ENCODE measurements at regions not wholly inside any gene's neighbourhood (a gene's known extent, or its start where the extent isn't known, plus 50 kb on each side); places are given as distances from the start of the nearest gene placed in this dataset.
A peak's percentile ranks its signal among the peaks of the same experiment; 100 is the strongest.

DNA sequence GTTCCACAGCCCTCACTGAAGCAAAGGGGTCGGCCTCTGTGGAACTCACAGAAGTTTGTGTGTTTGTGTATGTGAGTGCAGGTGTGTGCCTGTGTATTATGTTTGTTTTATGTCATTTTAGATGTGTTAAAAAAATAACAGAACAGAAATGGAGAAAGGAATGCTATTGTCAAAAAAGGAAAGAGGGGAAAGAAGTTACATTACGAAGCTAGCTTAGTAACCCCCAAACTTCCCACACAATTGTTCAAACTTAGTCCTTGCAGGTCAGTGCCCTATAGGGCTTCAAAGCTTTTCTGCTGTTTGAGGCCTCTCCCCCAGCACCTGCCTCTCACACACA, 1505.6 kb upstream of the SLC10A2 start:
- TF ChIP-seq, protein P1, sequence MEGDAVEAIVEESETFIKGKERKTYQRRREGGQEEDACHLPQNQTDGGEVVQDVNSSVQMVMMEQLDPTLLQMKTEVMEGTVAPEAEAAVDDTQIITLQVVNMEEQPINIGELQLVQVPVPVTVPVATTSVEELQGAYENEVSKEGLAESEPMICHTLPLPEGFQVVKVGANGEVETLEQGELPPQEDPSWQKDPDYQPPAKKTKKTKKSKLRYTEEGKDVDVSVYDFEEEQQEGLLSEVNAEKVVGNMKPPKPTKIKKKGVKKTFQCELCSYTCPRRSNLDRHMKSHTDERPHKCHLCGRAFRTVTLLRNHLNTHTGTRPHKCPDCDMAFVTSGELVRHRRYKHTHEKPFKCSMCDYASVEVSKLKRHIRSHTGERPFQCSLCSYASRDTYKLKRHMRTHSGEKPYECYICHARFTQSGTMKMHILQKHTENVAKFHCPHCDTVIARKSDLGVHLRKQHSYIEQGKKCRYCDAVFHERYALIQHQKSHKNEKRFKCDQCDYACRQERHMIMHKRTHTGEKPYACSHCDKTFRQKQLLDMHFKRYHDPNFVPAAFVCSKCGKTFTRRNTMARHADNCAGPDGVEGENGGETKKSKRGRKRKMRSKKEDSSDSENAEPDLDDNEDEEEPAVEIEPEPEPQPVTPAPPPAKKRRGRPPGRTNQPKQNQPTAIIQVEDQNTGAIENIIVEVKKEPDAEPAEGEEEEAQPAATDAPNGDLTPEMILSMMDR (IDR thresholded peaks at IDR 0.05): peak in 1 of 3 experiments; percentile 1
- TF ChIP-seq EP300 (IDR thresholded peaks at IDR 0.05): no peak

Data from esophagus muscularis mucosa (tissue), 3 donors.